ENCODE measurements at regions not wholly inside any gene's neighbourhood (a gene's known extent, or its start where the extent isn't known, plus 50 kb on each side); places are given as distances from the start of the nearest gene placed in this dataset.

GRCh38 chr3:64939747-64940450 is 252.1 kb upstream of the ADAMTS9 start:
- Mint-ChIP-seq H3K27ac (no peak overlapping the region), H3K4me1 (peaks cover 9% of the 10 kb centered on the region; the same call in 2 of the 3 replicates), H3K27me3 (ENCODE audit: insufficient read depth, low read depth, poor library complexity) (no peaks in the 10 kb centered on the region), H3K9me3 (no peaks in the 10 kb centered on the region), H3K4me3 (no peak overlapping the region), H3K36me3 (ENCODE audit: low read depth) (no peaks in the 10 kb centered on the region)
- H3K27ac ChIP-seq (ENCODE audit: low read depth) = no peak overlapping the region
- H4K20me1 ChIP-seq (replicated peaks; ENCODE audit: insufficient read depth) = no peaks in the 10 kb centered on the region
- H3K9me2 ChIP-seq (ENCODE audit: insufficient read depth) = peaks cover 12% of the 10 kb centered on the region; the same call in 1 of the 2 replicates
- no peak for ATAC-seq
- H3K79me2 ChIP-seq (replicated peaks; ENCODE audit: insufficient read depth) = no peaks in the 10 kb centered on the region
- H3K27me3 ChIP-seq (ENCODE audit: insufficient read depth) = no peaks in the 10 kb centered on the region
- no peak for DNase-seq (ENCODE audit: low spot score)
- no peak overlapping the region for H3K4me3 ChIP-seq
- no peaks in the 10 kb centered on the region for H3F3A ChIP-seq (replicated peaks; ENCODE audit: low read depth)
- peaks cover 9% of the 10 kb centered on the region for H3K4me1 ChIP-seq (ENCODE audit: insufficient read depth)
- 0 out of 2 replicates have a peak overlapping the region, but pooled peaks have one; percentile 35 for H2AFZ ChIP-seq
- H3K4me2 ChIP-seq = no peak overlapping the region
- H3K36me3 ChIP-seq (ENCODE audit: insufficient read depth) = no peaks in the 10 kb centered on the region
- TF ChIP-seq CTCF (conservative IDR thresholded peaks at IDR 0.05; ENCODE audit: low read depth in 2 of 2) (no peak), POLR2AphosphoS5 (IDR thresholded peaks at IDR 0.05; ENCODE audit: low read depth) (no peak), ETS1 (IDR thresholded peaks at IDR 0.05) (no peak), EZH2phosphoT487 (IDR thresholded peaks at IDR 0.05; ENCODE audit: unreplicated experiment) (no peak), NANOG (IDR thresholded peaks at IDR 0.05; ENCODE audit: borderline replicate concordance) (no peak), ZNF114 (CRISPR knock-in tag; IDR thresholded peaks at IDR 0.05) (no peak), JUNB (IDR thresholded peaks at IDR 0.05; ENCODE audit: unreplicated experiment) (no peak), CREB1 (CRISPR knock-in tag; IDR thresholded peaks at IDR 0.05; ENCODE audit: low read depth) (no peak), ZNF331 (CRISPR knock-in tag; IDR thresholded peaks at IDR 0.05; ENCODE audit: low read depth) (no peak), STAT1 (IDR thresholded peaks at IDR 0.05; ENCODE audit: unreplicated experiment) (no peak), ZNF462 (CRISPR knock-in tag; IDR thresholded peaks at IDR 0.05) (no peak), EZH2 (IDR thresholded peaks at IDR 0.05; ENCODE audit: low read depth, unreplicated experiment) (no peak)
- TF ChIP-seq, protein P1, sequence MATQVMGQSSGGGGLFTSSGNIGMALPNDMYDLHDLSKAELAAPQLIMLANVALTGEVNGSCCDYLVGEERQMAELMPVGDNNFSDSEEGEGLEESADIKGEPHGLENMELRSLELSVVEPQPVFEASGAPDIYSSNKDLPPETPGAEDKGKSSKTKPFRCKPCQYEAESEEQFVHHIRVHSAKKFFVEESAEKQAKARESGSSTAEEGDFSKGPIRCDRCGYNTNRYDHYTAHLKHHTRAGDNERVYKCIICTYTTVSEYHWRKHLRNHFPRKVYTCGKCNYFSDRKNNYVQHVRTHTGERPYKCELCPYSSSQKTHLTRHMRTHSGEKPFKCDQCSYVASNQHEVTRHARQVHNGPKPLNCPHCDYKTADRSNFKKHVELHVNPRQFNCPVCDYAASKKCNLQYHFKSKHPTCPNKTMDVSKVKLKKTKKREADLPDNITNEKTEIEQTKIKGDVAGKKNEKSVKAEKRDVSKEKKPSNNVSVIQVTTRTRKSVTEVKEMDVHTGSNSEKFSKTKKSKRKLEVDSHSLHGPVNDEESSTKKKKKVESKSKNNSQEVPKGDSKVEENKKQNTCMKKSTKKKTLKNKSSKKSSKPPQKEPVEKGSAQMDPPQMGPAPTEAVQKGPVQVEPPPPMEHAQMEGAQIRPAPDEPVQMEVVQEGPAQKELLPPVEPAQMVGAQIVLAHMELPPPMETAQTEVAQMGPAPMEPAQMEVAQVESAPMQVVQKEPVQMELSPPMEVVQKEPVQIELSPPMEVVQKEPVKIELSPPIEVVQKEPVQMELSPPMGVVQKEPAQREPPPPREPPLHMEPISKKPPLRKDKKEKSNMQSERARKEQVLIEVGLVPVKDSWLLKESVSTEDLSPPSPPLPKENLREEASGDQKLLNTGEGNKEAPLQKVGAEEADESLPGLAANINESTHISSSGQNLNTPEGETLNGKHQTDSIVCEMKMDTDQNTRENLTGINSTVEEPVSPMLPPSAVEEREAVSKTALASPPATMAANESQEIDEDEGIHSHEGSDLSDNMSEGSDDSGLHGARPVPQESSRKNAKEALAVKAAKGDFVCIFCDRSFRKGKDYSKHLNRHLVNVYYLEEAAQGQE (IDR thresholded peaks at IDR 0.05; ENCODE audit: unreplicated experiment) = no peak
